Trophoblast cell (in vitro differentiated cells and primary cell): ENCODE measurements at regions not wholly inside any gene's neighbourhood (a gene's known extent, or its start where the extent isn't known, plus 50 kb on each side); places are given as distances from the start of the nearest gene placed in this dataset.

Experiments used
- DNase-seq, 2 donors: peaks; one replicate each; pipeline ENCODE4 v3.0.0-alpha.2; 2016
- H2AFZ ChIP-seq: 2 replicates; pipeline ENCODE4 v1.6.1; 2013; ENCODE audit warnings: low read length, moderate library complexity, mild to moderate bottlenecking; ENCODE audit not compliant: insufficient read depth, poor library complexity
- H2AK5ac ChIP-seq: 2 replicates; pipeline ENCODE4 v1.6.1; 2013; ENCODE audit warnings: mild to moderate bottlenecking, low read length
- H2BK120ac ChIP-seq: 2 replicates; pipeline ENCODE4 v1.6.1; 2013; ENCODE audit warnings: low read length, mild to moderate bottlenecking, moderate library complexity; ENCODE audit not compliant: insufficient read depth, poor library complexity
- H2BK12ac ChIP-seq: 2 replicates; pipeline ENCODE4 v1.6.1; 2013; ENCODE audit warnings: mild to moderate bottlenecking, low read length, moderate library complexity
- H2BK5ac ChIP-seq: 2 replicates; pipeline ENCODE4 v1.6.1; 2013; ENCODE audit warnings: low read length, low read depth, moderate library complexity, mild to moderate bottlenecking; ENCODE audit not compliant: poor library complexity
- H3K14ac ChIP-seq: 2 replicates; pipeline ENCODE4 v1.6.1; 2013; ENCODE audit warnings: mild to moderate bottlenecking, low read length
- H3K18ac ChIP-seq: 2 replicates; pipeline ENCODE4 v1.6.1; 2013; ENCODE audit warnings: mild to moderate bottlenecking, low read length
- H3K23ac ChIP-seq: 2 replicates; pipeline ENCODE4 v1.6.1; 2013; ENCODE audit warnings: low read length
- H3K27ac ChIP-seq: 2 replicates; pipeline ENCODE4 v1.5.1; 2013; ENCODE audit warnings: low read depth, mild to moderate bottlenecking, inconsistent platforms, low read length, moderate library complexity
- H3K27me3 ChIP-seq: 2 replicates; pipeline ENCODE4 v1.6.1; 2013; ENCODE audit warnings: inconsistent platforms, mild to moderate bottlenecking, low read length, moderate library complexity; ENCODE audit not compliant: insufficient read depth
- H3K36me3 ChIP-seq, 2 experiments: 1 replicate in 1 of 2; 2 replicates in 1 of 2; pipeline ENCODE4 v1.6.1; 2013; ENCODE audit warnings: low read length in 2 of 2, mild to moderate bottlenecking in 2 of 2, moderate library complexity in 1 of 2; ENCODE audit not compliant: insufficient read depth in 2 of 2, control insufficient read depth in 1 of 2
- H3K4ac ChIP-seq: 2 replicates; pipeline ENCODE4 v1.6.1; 2013; ENCODE audit warnings: low read depth, mild to moderate bottlenecking, low read length, moderate library complexity
- H3K4me1 ChIP-seq, 2 experiments: 1 replicate in 1 of 2; 2 replicates in 1 of 2; pipeline ENCODE4 v1.6.1; 2013; ENCODE audit warnings: low read length in 2 of 2, mild to moderate bottlenecking in 2 of 2, moderate library complexity in 1 of 2; ENCODE audit not compliant: insufficient read depth in 2 of 2, control insufficient read depth in 1 of 2
- H3K4me2 ChIP-seq: 2 replicates; pipeline ENCODE4 v1.6.1; 2013; ENCODE audit warnings: inconsistent platforms, mild to moderate bottlenecking, low read length, moderate library complexity
- H3K4me3 ChIP-seq: 2 replicates; pipeline ENCODE4 v1.5.1; 2013; ENCODE audit warnings: mild to moderate bottlenecking, low read depth, low read length, inconsistent platforms
- H3K79me1 ChIP-seq: one replicate; pipeline ENCODE4 v1.6.1; 2013; ENCODE audit warnings: low read length
- H3K79me2 ChIP-seq: 2 replicates; pipeline ENCODE4 v1.6.1; 2013; ENCODE audit warnings: low read length, mild to moderate bottlenecking; ENCODE audit not compliant: control insufficient read depth, insufficient read depth, poor library complexity
- H3K9ac ChIP-seq: 2 replicates; pipeline ENCODE4 v1.6.1; 2013; ENCODE audit warnings: mild to moderate bottlenecking, low read length
- H3K9me3 ChIP-seq: 2 replicates; pipeline ENCODE4 v1.6.1; 2013; ENCODE audit warnings: low read depth, mild to moderate bottlenecking, control low read depth, inconsistent platforms, low read length; ENCODE audit not compliant: insufficient read depth
- H4K12ac ChIP-seq: 2 replicates; pipeline ENCODE4 v1.6.1; 2013; ENCODE audit warnings: low read depth, mild to moderate bottlenecking, low read length, moderate library complexity
- H4K8ac ChIP-seq: 2 replicates; pipeline ENCODE4 v1.6.1; 2013; ENCODE audit warnings: low read depth, mild to moderate bottlenecking, low read length, moderate library complexity
- H4K91ac ChIP-seq: one replicate; pipeline ENCODE4 v1.6.1; 2013; ENCODE audit warnings: low read depth, mild to moderate bottlenecking, low read length, moderate library complexity
- WGBS: extraction: QIAGEN DNeasy Blood & Tissue Kit; methylation state at CpG from one replicate; pipeline ENCODE4 v1.1.7; 2013; ENCODE audit warnings: missing lambda C conversion rate; ENCODE audit not compliant: insufficient read length, insufficient coverage; ENCODE audit errors: extremely low coverage; 5-methylcytosine and 5-hydroxymethylcytosine counted together

DNA sequence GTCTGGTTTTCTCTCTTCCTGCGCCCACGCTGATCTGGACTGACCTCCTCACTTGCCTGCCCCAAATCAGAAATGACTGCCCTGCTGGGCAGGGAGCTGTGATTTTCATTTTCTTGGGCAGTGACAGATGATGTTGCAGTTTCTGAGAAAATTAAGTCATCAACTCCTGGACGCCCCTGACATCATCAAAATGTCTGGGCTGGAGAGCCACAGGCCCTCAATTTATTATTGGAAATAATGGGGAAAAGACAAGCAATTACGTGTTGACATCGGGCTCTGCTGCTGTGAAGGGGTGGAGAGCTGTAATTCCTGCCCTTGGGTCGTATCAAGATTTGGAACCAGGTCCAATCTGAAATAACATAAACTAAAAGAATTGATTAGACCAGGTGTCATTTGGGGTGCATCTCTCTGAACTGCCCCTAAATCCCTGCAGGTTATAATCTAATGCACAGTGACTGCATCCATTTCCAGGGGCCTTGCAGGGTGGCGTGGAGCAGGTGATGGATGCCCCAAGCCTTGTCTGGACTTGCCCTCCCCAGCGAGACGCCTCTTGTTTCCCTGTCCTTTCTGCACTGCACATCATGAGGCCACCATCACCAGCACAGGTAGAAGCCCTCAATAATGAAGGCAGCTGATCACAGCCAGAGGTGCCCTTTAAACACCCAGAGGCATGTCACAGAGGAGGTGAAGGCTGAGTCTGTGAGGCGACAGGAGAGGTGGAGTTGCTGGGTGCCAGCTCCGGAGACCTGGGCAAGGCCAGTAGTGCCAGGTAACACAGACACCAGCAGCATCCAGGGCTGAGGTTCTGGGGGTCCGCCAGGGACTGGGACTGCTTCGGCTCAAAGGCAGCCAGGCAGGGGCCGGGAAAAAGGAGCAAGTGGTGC, 98.7 kb downstream of the HTR5A start:
- no peak overlapping the region for H3K14ac ChIP-seq
- no CpG with 5 or more reads among the region's 14 CpGs for WGBS

DNA sequence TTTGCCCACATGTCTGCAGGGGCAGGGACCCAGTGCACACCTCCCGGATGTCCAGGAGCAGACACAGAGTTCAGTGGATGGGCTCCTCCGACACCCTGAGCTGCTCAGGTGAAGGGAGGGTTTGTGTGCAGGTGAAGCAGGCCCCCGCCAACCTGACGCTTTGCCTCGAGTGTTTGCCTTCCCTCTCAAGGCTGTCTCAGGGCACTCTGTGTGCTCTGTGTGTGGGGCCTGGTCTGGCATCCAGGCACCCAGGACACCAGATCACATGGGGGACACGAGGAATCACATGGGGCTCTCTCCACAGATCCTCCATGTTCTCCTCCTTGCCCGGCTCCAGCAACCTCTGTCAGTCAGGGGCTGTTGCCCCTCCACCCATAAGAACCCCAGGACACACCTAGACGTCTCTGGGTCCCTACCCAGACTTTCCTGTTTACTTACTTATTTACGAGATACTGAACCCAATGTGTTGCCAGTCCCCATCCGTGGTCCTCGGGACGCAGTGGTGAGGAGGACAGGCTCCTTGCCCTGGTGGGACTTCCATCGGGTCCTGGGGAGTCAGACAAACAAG, 99.5 kb downstream of the HTR5A start:
- no peak overlapping the region for H2AFZ ChIP-seq
- WGBS, result no CpG with 5 or more reads among the region's 13 CpGs
- no peak overlapping the region for H3K4me2 ChIP-seq
- H3K79me1 ChIP-seq, result no peaks in the 10 kb centered on the region
- H3K4me3 ChIP-seq, result no peak overlapping the region
- no peak overlapping the region for H2BK5ac ChIP-seq
- H4K91ac ChIP-seq, result no peak overlapping the region
- H2AK5ac ChIP-seq, result no peak overlapping the region
- no peaks in the 10 kb centered on the region for H3K79me2 ChIP-seq
- H4K12ac ChIP-seq, result no peak overlapping the region
- no peak overlapping the region for H3K14ac ChIP-seq
- H3K4ac ChIP-seq, result no peak overlapping the region
- H3K27ac ChIP-seq, result no peak overlapping the region
- H3K9ac ChIP-seq, result no peak overlapping the region
- peaks cover 5% of the 10 kb centered on the region for H3K9me3 ChIP-seq
- DNase-seq, result no peak
- H3K36me3 ChIP-seq, result no peaks in the 10 kb centered on the region
- no peak overlapping the region for H3K23ac ChIP-seq
- H3K4me1 ChIP-seq, result no peaks in the 10 kb centered on the region
- H2BK12ac ChIP-seq, result no peak overlapping the region
- H2BK120ac ChIP-seq, result no peak overlapping the region
- H3K27me3 ChIP-seq, result no peaks in the 10 kb centered on the region
- H4K8ac ChIP-seq, result no peak overlapping the region
- no peak overlapping the region for H3K18ac ChIP-seq

More for the DNA sequence above, 98.7 kb downstream of the HTR5A start:
- Histone ChIP-seq H3K27me3 (no peaks in the 10 kb centered on the region), H3K79me2 (no peaks in the 10 kb centered on the region), H3K4me3 (no peak overlapping the region), H3K36me3 (no peaks in the 10 kb centered on the region), H2AFZ (no peak overlapping the region), H3K4me1 (no peaks in the 10 kb centered on the region), H3K27ac (no peak overlapping the region), H3K4me2 (no peak overlapping the region), H3K4ac (no peak overlapping the region), H3K9ac (no peak overlapping the region), H4K8ac (no peak overlapping the region), H2BK12ac (no peak overlapping the region), H4K91ac (no peak overlapping the region), H3K79me1 (no peaks in the 10 kb centered on the region), H3K18ac (no peak overlapping the region), H3K23ac (no peak overlapping the region), H3K9me3 (peaks cover 7% of the 10 kb centered on the region), H2BK120ac (no peak overlapping the region), H4K12ac (no peak overlapping the region), H2BK5ac (no peak overlapping the region), H2AK5ac (no peak overlapping the region)
- no peak for DNase-seq

DNA sequence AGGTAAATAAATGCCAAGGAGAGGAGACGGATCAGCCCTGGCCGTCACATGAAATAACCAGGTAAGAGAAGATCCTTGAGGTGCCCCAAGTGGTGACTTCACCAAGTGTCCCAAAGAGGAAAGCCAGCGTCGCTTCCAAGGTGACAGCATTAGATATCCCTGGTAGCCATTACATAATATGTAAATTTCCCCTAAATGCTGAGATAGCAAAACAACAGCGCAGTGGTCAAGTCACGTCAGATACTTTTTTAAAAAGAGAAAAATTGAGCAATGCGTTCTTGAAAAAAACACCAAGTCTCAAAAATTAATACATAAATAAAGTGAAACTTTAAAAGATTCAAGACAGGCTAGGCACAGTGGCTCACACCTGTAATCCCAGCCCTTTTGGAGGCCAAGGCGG, 100.2 kb downstream of the HTR5A start:
- no peak overlapping the region for H3K4ac ChIP-seq
- H3K79me1 ChIP-seq, result no peaks in the 10 kb centered on the region
- no peaks in the 10 kb centered on the region for H3K4me1 ChIP-seq
- no peak overlapping the region for H3K27ac ChIP-seq
- H4K8ac ChIP-seq, result no peak overlapping the region
- no peak overlapping the region for H4K12ac ChIP-seq
- H3K18ac ChIP-seq, result no peak overlapping the region
- no peaks in the 10 kb centered on the region for H3K27me3 ChIP-seq
- WGBS, result no CpG with 5 or more reads among the region's 8 CpGs
- H3K9me3 ChIP-seq, result peaks cover 4% of the 10 kb centered on the region
- H3K9ac ChIP-seq, result no peak overlapping the region
- no peak for DNase-seq
- no peak overlapping the region for H4K91ac ChIP-seq
- no peaks in the 10 kb centered on the region for H3K36me3 ChIP-seq
- no peak overlapping the region for H3K14ac ChIP-seq
- H3K4me2 ChIP-seq, result no peak overlapping the region
- no peak overlapping the region for H3K4me3 ChIP-seq
- H3K23ac ChIP-seq, result no peak overlapping the region
- no peak overlapping the region for H2BK12ac ChIP-seq
- H2BK5ac ChIP-seq, result no peak overlapping the region
- no peaks in the 10 kb centered on the region for H3K79me2 ChIP-seq
- H2AK5ac ChIP-seq, result no peak overlapping the region
- no peak overlapping the region for H2BK120ac ChIP-seq
- no peak overlapping the region for H2AFZ ChIP-seq

DNA sequence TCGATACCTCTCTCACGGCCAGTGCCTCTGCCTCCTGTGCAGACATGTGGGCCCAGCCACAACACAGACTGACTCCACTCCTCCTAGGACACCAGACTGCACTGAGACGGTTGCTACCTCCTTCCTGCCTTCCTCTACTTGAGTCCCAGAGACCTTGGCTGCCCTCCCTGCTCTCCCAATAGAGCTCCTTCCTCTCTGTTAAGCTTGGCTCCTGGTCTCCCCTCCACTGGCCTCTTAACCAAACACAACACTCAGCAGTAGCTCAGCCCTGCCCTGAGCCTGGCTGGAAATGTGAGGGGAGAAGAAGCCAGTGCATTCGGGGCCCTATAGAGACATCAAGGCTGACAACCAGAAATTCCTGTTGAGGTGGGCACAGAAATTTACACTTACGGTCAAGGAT, 102.0 kb downstream of the HTR5A start:
- Histone ChIP-seq H3K27me3 (no peaks in the 10 kb centered on the region), H3K23ac (no peak overlapping the region), H3K36me3 (no peaks in the 10 kb centered on the region), H2BK12ac (no peak overlapping the region), H2BK120ac (no peak overlapping the region), H3K9me3 (peaks cover under 1% of the 10 kb centered on the region), H3K18ac (no peak overlapping the region), H4K12ac (no peak overlapping the region), H3K79me1 (no peaks in the 10 kb centered on the region), H3K79me2 (no peaks in the 10 kb centered on the region), H3K9ac (no peak overlapping the region), H2BK5ac (no peak overlapping the region), H3K4me3 (no peak overlapping the region), H4K8ac (no peak overlapping the region), H2AFZ (no peak overlapping the region), H3K4ac (no peak overlapping the region), H3K4me2 (no peak overlapping the region), H3K4me1 (no peaks in the 10 kb centered on the region), H3K14ac (no peak overlapping the region), H3K27ac (no peak overlapping the region), H4K91ac (no peak overlapping the region), H2AK5ac (no peak overlapping the region)
- no peak for DNase-seq
- WGBS, result no CpG with 5 or more reads among the region's 5 CpGs
